Upper lobe of left lung (tissue), 6 donors: ENCODE measurements at regions not wholly inside any gene's neighbourhood (a gene's known extent, or its start where the extent isn't known, plus 50 kb on each side); places are given as distances from the start of the nearest gene placed in this dataset.
A peak's percentile ranks its signal among the peaks of the same experiment; 100 is the strongest.

Experiments used
- ATAC-seq, 2 donors: fragments of 200-7000 bp; cut with Tn5 transposase; one replicate each; pipeline ENCODE4 v1.9.1; 2022; ENCODE audit warnings: mild to moderate bottlenecking in 2 of 2, moderate library complexity in 2 of 2; ENCODE audit not compliant: low FRiP score in 2 of 2
- DNase-seq, 2 donors: peaks; one replicate each; pipeline ENCODE4 v3.0.0-alpha.2; 2019 to 2020
- H3K27ac ChIP-seq, 4 donors: fragments of 200-600 bp; sonication (generic); one replicate each; pipeline ENCODE4 v1.5.1; 2016 to 2019
- H3K27me3 ChIP-seq, 4 donors: fragments of 200-600 bp; sonication (generic); one replicate each; pipeline ENCODE4 v1.5.1; 2017 to 2019
- H3K36me3 ChIP-seq, 4 donors: fragments of 200-600 bp; sonication (generic); one replicate each; pipeline ENCODE4 v1.5.1; 2016 to 2019
- H3K4me1 ChIP-seq, 4 donors: fragments of 200-600 bp; sonication (generic); one replicate each; pipeline ENCODE4 v1.5.1; 2018 to 2019
- H3K4me3 ChIP-seq, 4 donors: fragments of 200-600 bp; sonication (generic); one replicate each; pipeline ENCODE4 v1.5.1; 2017 to 2019; ENCODE audit warnings: mild to moderate bottlenecking in 2 of 4, moderate library complexity in 1 of 4
- H3K9me3 ChIP-seq, 4 donors: fragments of 200-600 bp; sonication (generic); one replicate each; pipeline ENCODE4 v1.5.1; 2018 to 2019
- EP300 ChIP-seq, 4 donors: sonication (generic); formaldehyde crosslinking; IDR thresholded peaks; one replicate each; pipeline ENCODE4 v1.5.1; 2017; ENCODE audit warnings: antibody characterized with exemption in 4 of 4, control low read depth in 2 of 4
- POLR2A ChIP-seq, 4 donors: fragments of 450-650 bp; IDR thresholded peaks; one replicate each; pipeline ENCODE4 v1.5.1; 2016 to 2017; ENCODE audit warnings: antibody characterized with exemption in 4 of 4, mild to moderate bottlenecking in 2 of 4
- POLR2AphosphoS5 ChIP-seq, 2 donors: sonication (generic); formaldehyde crosslinking; IDR thresholded peaks; one replicate each; pipeline ENCODE4 v1.5.1; 2017; ENCODE audit warnings: antibody characterized with exemption in 2 of 2
- WGBS, 2 donors: methylation state at CpG; one replicate each; pipeline ENCODE4 v1.1.5; 2017 to 2018; 5-methylcytosine and 5-hydroxymethylcytosine counted together
- TF ChIP-seq, protein P1 (sequence below), 6 experiments: fragments of 450-650 bp in 4 of 6; fragments of 200-600 bp in 2 of 6; sonication (generic) in 2 of 6; IDR thresholded peaks; one replicate each; pipeline ENCODE4 v1.5.1; 2016 to 2019; ENCODE audit warnings: antibody characterized with exemption in 6 of 6
- donor health status: DM: no; HTN: no; CAD: no; lungs with moderate emphysema.
- donor health status: DM: no; HTN: yes; CAD: no; lungs with severe emphysema.

DNA sequence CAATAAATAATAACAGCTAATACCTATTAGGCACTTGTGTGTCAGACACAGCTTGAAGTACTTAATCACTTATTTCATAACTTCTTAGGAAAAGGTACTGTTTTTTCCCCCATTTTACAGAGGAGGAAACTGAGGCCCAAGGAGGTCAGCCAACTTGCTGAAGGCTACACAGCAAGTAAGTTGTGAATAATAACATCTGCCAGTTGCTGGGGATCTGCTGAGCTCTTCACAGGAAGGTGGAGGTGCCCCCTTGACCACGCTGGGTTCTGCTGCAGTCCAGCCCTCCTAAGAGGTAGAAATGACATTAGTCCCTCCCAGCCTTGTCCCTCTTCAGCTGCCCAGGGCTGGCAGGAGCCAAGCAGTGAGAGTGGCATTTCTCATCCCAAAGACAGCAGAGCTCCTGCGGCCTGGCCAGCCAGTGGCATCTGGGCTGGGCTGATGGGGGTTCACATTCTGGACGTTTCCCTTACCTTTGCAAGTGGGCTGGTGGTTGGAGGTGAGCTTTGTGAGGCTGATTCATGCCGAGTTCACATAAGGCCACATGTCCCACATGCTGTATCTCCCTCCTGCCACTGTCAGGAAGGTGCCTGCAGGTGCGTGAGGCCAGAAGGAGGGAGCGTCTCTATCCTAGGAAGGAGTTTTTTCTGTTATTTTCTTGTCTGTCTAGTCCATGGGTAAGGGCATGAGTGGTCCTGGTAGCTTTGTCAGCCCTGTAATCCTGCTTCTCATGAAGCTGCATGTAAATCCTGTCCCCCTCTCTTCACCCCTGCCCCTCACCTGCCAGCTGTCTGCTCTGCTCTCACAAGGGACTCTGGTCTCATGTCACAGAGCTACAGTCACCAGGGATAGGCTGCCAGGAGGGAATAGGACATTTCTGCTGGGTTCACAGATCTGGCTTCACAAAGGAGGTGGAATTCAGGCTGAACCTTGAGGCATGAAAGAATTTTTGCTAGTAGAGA is 171.7 kb downstream of the MACROH2A1 start:
- no peak for ATAC-seq
- WGBS, 2 donors, result 73 to 80% methylated on average over 6 of the region's 6 CpGs
- DNase-seq, result no peak
- peaks cover 14 to 23% (median 15%) of the 10 kb centered on the region in 4 donors for H3K4me1 ChIP-seq
- H3K9me3 ChIP-seq, result no peaks in the 10 kb centered on the region
- H3K4me3 ChIP-seq, result no peak overlapping the region
- no peaks in the 10 kb centered on the region for H3K27me3 ChIP-seq
- H3K27ac ChIP-seq, result no peak overlapping the region
- no peaks in the 10 kb centered on the region for H3K36me3 ChIP-seq
- no peak for TF ChIP-seq POLR2AphosphoS5 (IDR thresholded peaks at IDR 0.05)
- TF ChIP-seq, protein P1, sequence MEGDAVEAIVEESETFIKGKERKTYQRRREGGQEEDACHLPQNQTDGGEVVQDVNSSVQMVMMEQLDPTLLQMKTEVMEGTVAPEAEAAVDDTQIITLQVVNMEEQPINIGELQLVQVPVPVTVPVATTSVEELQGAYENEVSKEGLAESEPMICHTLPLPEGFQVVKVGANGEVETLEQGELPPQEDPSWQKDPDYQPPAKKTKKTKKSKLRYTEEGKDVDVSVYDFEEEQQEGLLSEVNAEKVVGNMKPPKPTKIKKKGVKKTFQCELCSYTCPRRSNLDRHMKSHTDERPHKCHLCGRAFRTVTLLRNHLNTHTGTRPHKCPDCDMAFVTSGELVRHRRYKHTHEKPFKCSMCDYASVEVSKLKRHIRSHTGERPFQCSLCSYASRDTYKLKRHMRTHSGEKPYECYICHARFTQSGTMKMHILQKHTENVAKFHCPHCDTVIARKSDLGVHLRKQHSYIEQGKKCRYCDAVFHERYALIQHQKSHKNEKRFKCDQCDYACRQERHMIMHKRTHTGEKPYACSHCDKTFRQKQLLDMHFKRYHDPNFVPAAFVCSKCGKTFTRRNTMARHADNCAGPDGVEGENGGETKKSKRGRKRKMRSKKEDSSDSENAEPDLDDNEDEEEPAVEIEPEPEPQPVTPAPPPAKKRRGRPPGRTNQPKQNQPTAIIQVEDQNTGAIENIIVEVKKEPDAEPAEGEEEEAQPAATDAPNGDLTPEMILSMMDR (IDR thresholded peaks at IDR 0.05), result no peak
- TF ChIP-seq EP300 (IDR thresholded peaks at IDR 0.05), result no peak
- TF ChIP-seq POLR2A (IDR thresholded peaks at IDR 0.05), result no peak

- ATAC-seq, result no peak
- DNase-seq, result peak in 1 of 2 donors; percentile 82
- WGBS, 2 donors, result 38 to 40% methylated on average over 16 of the region's 16 CpGs
- Histone ChIP-seq H3K36me3 (no peaks in the 10 kb centered on the region), H3K27ac (peak overlapping the region in 1 of 4 donors; percentile 38), H3K4me3 (no peak overlapping the region), H3K4me1 (peaks cover 13 to 20% (median 14%) of the 10 kb centered on the region in 4 donors), H3K27me3 (no peaks in the 10 kb centered on the region), H3K9me3 (no peaks in the 10 kb centered on the region)
- TF ChIP-seq EP300 (IDR thresholded peaks at IDR 0.05) (no peak), POLR2AphosphoS5 (IDR thresholded peaks at IDR 0.05) (no peak), POLR2A (IDR thresholded peaks at IDR 0.05) (no peak)
- TF ChIP-seq, protein P1 (IDR thresholded peaks at IDR 0.05), result no peak
These were observed 173.0 kb downstream of the MACROH2A1 start for GRCh38 chr5:135225856-135226560.

DNA sequence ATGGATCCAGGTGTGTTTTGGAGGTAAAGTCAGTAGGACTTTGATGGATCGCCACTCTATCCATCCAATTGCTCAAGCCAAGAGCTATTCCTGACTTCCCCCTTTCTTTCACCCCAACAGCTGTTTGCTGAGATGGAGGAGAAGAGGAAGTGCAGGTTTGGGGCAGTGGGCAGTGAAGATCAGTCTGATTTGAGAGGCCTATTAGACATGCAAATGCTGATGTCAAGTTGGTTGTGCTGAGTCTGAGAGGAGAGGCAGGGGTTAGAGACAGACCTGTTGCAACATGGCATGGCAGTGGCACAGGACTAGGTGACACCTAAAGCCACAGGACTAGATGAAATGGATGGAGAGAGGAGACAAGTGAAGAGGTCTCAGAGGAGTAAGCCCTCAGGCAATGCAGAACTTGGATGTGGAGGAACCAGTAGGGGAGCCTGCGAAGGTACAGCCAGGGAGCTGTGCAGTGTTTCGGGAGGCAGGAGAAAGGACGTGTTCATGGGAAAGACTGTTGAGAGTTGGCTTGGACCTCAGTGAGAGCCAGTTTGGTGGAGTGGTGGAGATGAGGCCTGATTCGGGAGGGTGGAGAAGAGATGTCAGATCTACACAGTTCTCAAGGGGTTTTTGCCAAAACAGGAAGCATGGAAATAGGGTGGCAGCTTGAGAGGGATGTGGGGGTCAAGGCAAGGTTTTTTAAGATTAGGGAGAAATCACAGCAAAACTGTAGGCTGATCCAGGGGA is 175.0 kb downstream of the MACROH2A1 start:
- H3K36me3 ChIP-seq, result no peaks in the 10 kb centered on the region
- no peak for TF ChIP-seq POLR2AphosphoS5 (IDR thresholded peaks at IDR 0.05)
- no peak for TF ChIP-seq POLR2A (IDR thresholded peaks at IDR 0.05)
- no peak for TF ChIP-seq EP300 (IDR thresholded peaks at IDR 0.05)
- TF ChIP-seq, protein P1 (IDR thresholded peaks at IDR 0.05), result no peak
- no peaks in the 10 kb centered on the region for H3K27me3 ChIP-seq
- no peak overlapping the region for H3K4me3 ChIP-seq
- DNase-seq, result no peak
- H3K27ac ChIP-seq, result no peak overlapping the region
- ATAC-seq, result no peak
- 62 to 79% methylated on average over 5 of the region's 5 CpGs for WGBS, 2 donors
- no peaks in the 10 kb centered on the region for H3K9me3 ChIP-seq
- peaks cover 0 to 9% (median 6%) of the 10 kb centered on the region in 4 donors for H3K4me1 ChIP-seq

DNA sequence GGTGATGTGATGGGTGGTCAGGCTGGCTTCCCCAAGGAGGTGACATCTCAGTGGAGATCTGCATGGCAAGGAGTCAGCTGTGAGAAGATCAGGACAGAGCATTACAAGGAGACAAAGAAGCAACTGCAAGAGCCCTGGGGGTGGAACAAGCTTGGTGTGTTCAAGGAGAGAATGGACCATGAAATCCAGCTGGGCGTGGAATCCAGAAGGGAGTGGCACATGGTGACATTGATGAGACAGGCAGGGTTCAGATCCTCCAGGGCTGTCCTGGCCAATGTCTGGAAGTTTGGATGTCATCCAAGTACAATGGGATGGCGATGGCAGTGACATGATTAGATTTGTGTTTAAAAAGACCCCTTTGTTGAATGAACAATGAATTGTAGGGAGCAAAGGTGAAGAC is 175.6 kb downstream of the MACROH2A1 start:
- WGBS, 2 donors, result 87 to 95% methylated on average over 2 of the region's 2 CpGs

More for the DNA sequence above, 175.6 kb downstream of the MACROH2A1 start:
- Histone ChIP-seq H3K36me3 (no peaks in the 10 kb centered on the region), H3K4me1 (peaks cover 0 to 9% (median 6%) of the 10 kb centered on the region in 4 donors), H3K27me3 (no peaks in the 10 kb centered on the region), H3K4me3 (no peak overlapping the region), H3K9me3 (no peaks in the 10 kb centered on the region), H3K27ac (no peak overlapping the region)
- TF ChIP-seq POLR2A (IDR thresholded peaks at IDR 0.05) (no peak), POLR2AphosphoS5 (IDR thresholded peaks at IDR 0.05) (no peak), EP300 (IDR thresholded peaks at IDR 0.05) (no peak)
- TF ChIP-seq, protein P1 (IDR thresholded peaks at IDR 0.05), result no peak
- no peak for DNase-seq
- no peak for ATAC-seq
